GM23338 (cell line): ENCODE measurements at regions not wholly inside any gene's neighbourhood (a gene's known extent, or its start where the extent isn't known, plus 50 kb on each side); places are given as distances from the start of the nearest gene placed in this dataset.

Experiments used
- ATAC-seq: fragments of 200-7000 bp; cut with Tn5 transposase; 3 replicates; pipeline ENCODE4 v1.9.1; 2020
- DNase-seq: peaks from one replicate; pipeline ENCODE4 v3.0.0-alpha.2; 2015; ENCODE audit warnings: low spot score
- H2AFZ ChIP-seq: fragments of 200-600 bp; sonication (generic); 2 replicates; pipeline ENCODE4 v1.8.0; 2016; ENCODE audit warnings: antibody characterized with exemption, mild to moderate bottlenecking, moderate library complexity
- H3F3A ChIP-seq: fragments of 200-600 bp; sonication (generic); replicated peaks from 2 replicates; pipeline ENCODE4 v1.8.0; 2017; ENCODE audit warnings: antibody characterized with exemption, mixed run types, low read depth
- H3K27ac ChIP-seq: fragments of 200-600 bp; sonication (generic); 2 replicates; pipeline ENCODE4 v1.6.1; 2016; ENCODE audit warnings: low read depth
- H3K27me3 ChIP-seq: fragments of 200-600 bp; sonication (generic); 2 replicates; pipeline ENCODE4 v1.8.0; 2016; ENCODE audit warnings: mild to moderate bottlenecking, mixed run types, moderate library complexity; ENCODE audit not compliant: insufficient read depth
- H3K36me3 ChIP-seq: fragments of 200-600 bp; sonication (generic); 2 replicates; pipeline ENCODE4 v1.8.0; 2016; ENCODE audit warnings: mild to moderate bottlenecking; ENCODE audit not compliant: insufficient read depth
- H3K4me1 ChIP-seq: fragments of 200-600 bp; sonication (generic); 2 replicates; pipeline ENCODE4 v1.8.0; 2016; ENCODE audit warnings: mild to moderate bottlenecking, moderate library complexity; ENCODE audit not compliant: insufficient read depth
- H3K4me2 ChIP-seq: fragments of 200-600 bp; sonication (generic); 2 replicates; pipeline ENCODE4 v1.7.1; 2017; ENCODE audit warnings: mixed run types
- H3K4me3 ChIP-seq: fragments of 200-600 bp; sonication (generic); 2 replicates; pipeline ENCODE4 v1.6.1; 2016; ENCODE audit warnings: mixed run types
- H3K79me2 ChIP-seq: fragments of 200-600 bp; sonication (generic); replicated peaks from 2 replicates; pipeline ENCODE4 v1.8.0; 2017; ENCODE audit warnings: mild to moderate bottlenecking; ENCODE audit not compliant: insufficient read depth
- H3K9me2 ChIP-seq: fragments of 200-600 bp; sonication (generic); 2 replicates; pipeline ENCODE4 v1.8.0; 2017; ENCODE audit not compliant: insufficient read depth
- H4K20me1 ChIP-seq: fragments of 200-600 bp; sonication (generic); replicated peaks from 2 replicates; pipeline ENCODE4 v1.8.0; 2017; ENCODE audit warnings: mild to moderate bottlenecking; ENCODE audit not compliant: insufficient read depth
- H3K27ac Mint-ChIP-seq: 2 replicates; pipeline ENCODE4 v1.8.0; 2020; ENCODE audit warnings: inconsistent platforms, mild to moderate bottlenecking, moderate library complexity, mixed read lengths
- H3K27me3 Mint-ChIP-seq: 3 replicates; pipeline ENCODE4 v1.8.0; 2022; ENCODE audit warnings: low read depth, mild to moderate bottlenecking, moderate library complexity, mixed read lengths, inconsistent platforms; ENCODE audit not compliant: insufficient read depth, poor library complexity
- H3K36me3 Mint-ChIP-seq: 3 replicates; pipeline ENCODE4 v1.8.0; 2021; ENCODE audit warnings: low read depth, mild to moderate bottlenecking, inconsistent platforms, moderate library complexity, mixed read lengths
- H3K4me1 Mint-ChIP-seq: 3 replicates; pipeline ENCODE4 v1.8.0; 2020; ENCODE audit warnings: mild to moderate bottlenecking, inconsistent platforms, mixed read lengths
- H3K4me3 Mint-ChIP-seq: 3 replicates; pipeline ENCODE4 v1.8.0; 2021; ENCODE audit warnings: moderate library complexity, mild to moderate bottlenecking, inconsistent platforms, mixed read lengths
- H3K9me3 Mint-ChIP-seq: 3 replicates; pipeline ENCODE4 v1.8.0; 2020; ENCODE audit warnings: moderate library complexity, mild to moderate bottlenecking, inconsistent platforms, mixed read lengths
- CREB1 ChIP-seq: fragments of 250-450 bp; sonication (Bioruptor Pico); IDR thresholded peaks from 2 replicates; pipeline ENCODE4 v1.5.0; 2020; ENCODE audit warnings: low read depth, mild to moderate bottlenecking, moderate library complexity
- CTCF ChIP-seq, 2 experiments: fragments of 200-600 bp in 1 of 2; sonication (generic) in 1 of 2; conservative IDR thresholded peaks; 2 replicates each; pipeline versions ENCODE4 v1.5.1 to v1.6.1; 2016 to 2017; ENCODE audit warnings: antibody characterized with exemption in 2 of 2, low read depth in 2 of 2, mild to moderate bottlenecking in 2 of 2, moderate library complexity in 1 of 2
- EZH2 ChIP-seq: fragments of 200-600 bp; sonication (generic); IDR thresholded peaks from one replicate; pipeline ENCODE4 v1.8.0; 2017; ENCODE audit warnings: antibody characterized with exemption, mild to moderate bottlenecking, low read depth; ENCODE audit not compliant: unreplicated experiment
- EZH2phosphoT487 ChIP-seq: fragments of 200-600 bp; sonication (generic); IDR thresholded peaks from one replicate; pipeline ENCODE4 v1.8.1; 2018; ENCODE audit warnings: antibody characterized with exemption; ENCODE audit not compliant: unreplicated experiment
- NANOG ChIP-seq: IDR thresholded peaks from 2 replicates; pipeline ENCODE4 v1.6.1; 2016; ENCODE audit warnings: antibody characterized with exemption, borderline replicate concordance
- STAT1 ChIP-seq: IDR thresholded peaks from one replicate; pipeline ENCODE4 v1.6.1; 2016; ENCODE audit warnings: antibody characterized with exemption; ENCODE audit not compliant: unreplicated experiment
- ZNF114 ChIP-seq: fragments of 250-450 bp; sonication (Bioruptor Pico); IDR thresholded peaks from 2 replicates; pipeline ENCODE4 v1.5.0; 2020; ENCODE audit warnings: mild to moderate bottlenecking, moderate library complexity
- TF ChIP-seq, protein P1 (sequence below): IDR thresholded peaks from 2 replicates; pipeline ENCODE4 v1.6.1; 2016; ENCODE audit warnings: antibody characterized with exemption

DNA sequence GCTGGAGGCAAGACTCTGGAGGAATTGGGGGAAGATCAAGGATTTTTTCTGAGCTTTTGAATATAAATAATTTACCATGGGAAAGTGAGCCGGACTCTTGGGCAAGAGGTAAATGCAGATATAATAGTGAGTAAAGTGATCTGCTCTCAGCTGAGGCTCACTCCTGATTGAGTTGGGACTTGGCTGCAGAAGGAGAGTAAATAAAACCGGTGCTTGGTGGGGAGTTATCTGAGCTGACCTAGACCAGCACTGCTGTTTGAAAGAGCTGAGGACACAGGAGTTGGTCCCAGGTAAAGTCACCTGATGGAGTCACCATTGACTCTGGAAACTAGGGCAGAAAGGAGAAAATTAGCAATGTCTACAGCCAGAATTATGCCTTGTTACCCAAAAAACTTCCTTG lies 57.3 kb upstream of the LRPPRC start (continued):
- TF ChIP-seq CTCF (conservative IDR thresholded peaks at IDR 0.05; ENCODE audit: low read depth in 2 of 2) = no peak
- TF ChIP-seq, protein P1, sequence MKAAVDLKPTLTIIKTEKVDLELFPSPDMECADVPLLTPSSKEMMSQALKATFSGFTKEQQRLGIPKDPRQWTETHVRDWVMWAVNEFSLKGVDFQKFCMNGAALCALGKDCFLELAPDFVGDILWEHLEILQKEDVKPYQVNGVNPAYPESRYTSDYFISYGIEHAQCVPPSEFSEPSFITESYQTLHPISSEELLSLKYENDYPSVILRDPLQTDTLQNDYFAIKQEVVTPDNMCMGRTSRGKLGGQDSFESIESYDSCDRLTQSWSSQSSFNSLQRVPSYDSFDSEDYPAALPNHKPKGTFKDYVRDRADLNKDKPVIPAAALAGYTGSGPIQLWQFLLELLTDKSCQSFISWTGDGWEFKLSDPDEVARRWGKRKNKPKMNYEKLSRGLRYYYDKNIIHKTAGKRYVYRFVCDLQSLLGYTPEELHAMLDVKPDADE = no peak
- no peak for TF ChIP-seq STAT1

GRCh38 chr2:44053456-44053855 lies 57.7 kb upstream of the LRPPRC start:
- peaks cover 7% of the 10 kb centered on the region for H3K4me1 ChIP-seq
- Mint-ChIP-seq H3K9me3 (peaks cover 2% of the 10 kb centered on the region; the same call in 2 of the 3 replicates), H3K27ac (no peak overlapping the region), H3K4me3 (no peak overlapping the region), H3K36me3 (peaks cover 5% of the 10 kb centered on the region; the same call in 2 of the 3 replicates), H3K27me3 (no peaks in the 10 kb centered on the region), H3K4me1 (peaks cover 22% of the 10 kb centered on the region)
- no peak overlapping the region for H3K4me2 ChIP-seq
- no peaks in the 10 kb centered on the region for H3F3A ChIP-seq
- H2AFZ ChIP-seq = no peak overlapping the region
- TF ChIP-seq EZH2phosphoT487 = no peak
- TF ChIP-seq STAT1 = no peak
- TF ChIP-seq NANOG = no peak
- TF ChIP-seq ZNF114 (CRISPR knock-in tag) = no peak
- TF ChIP-seq EZH2 = no peak
- no peak for TF ChIP-seq CREB1 (CRISPR knock-in tag)
- TF ChIP-seq, protein P1 = no peak
- TF ChIP-seq CTCF (conservative IDR thresholded peaks at IDR 0.05; ENCODE audit: low read depth in 2 of 2) = no peak
- 0 out of 2 replicates have a peak, but pooled peaks cover 8% of the 10 kb centered on the region for H3K9me2 ChIP-seq
- no peaks in the 10 kb centered on the region for H3K79me2 ChIP-seq
- H3K27ac ChIP-seq = no peak overlapping the region
- H3K27me3 ChIP-seq = peaks cover 10% of the 10 kb centered on the region; the same call in 1 of the 2 replicates
- DNase-seq (no peak), ATAC-seq (no peak)
- H4K20me1 ChIP-seq = no peaks in the 10 kb centered on the region
- no peaks in the 10 kb centered on the region for H3K36me3 ChIP-seq
- H3K4me3 ChIP-seq = no peak overlapping the region
